Body of pancreas (tissue), 4 donors: ENCODE measurements at regions not wholly inside any gene's neighbourhood (a gene's known extent, or its start where the extent isn't known, plus 50 kb on each side); places are given as distances from the start of the nearest gene placed in this dataset.

Experiments
- POLR2A ChIP-seq, 3 donors: fragments of 450-650 bp; IDR thresholded peaks; one replicate each; pipeline ENCODE4 v1.6.1; 2016; ENCODE audit warnings: antibody characterized with exemption in 3 of 3, mild to moderate bottlenecking in 2 of 3
- TF ChIP-seq, protein P1 (sequence below), 7 experiments: fragments of 450-650 bp in 4 of 7; fragments of 200-600 bp in 3 of 7; sonication (generic) in 3 of 7; IDR thresholded peaks; one replicate each; pipeline ENCODE4 v1.5.1; 2016 to 2019; ENCODE audit warnings: antibody characterized with exemption in 7 of 7

DNA sequence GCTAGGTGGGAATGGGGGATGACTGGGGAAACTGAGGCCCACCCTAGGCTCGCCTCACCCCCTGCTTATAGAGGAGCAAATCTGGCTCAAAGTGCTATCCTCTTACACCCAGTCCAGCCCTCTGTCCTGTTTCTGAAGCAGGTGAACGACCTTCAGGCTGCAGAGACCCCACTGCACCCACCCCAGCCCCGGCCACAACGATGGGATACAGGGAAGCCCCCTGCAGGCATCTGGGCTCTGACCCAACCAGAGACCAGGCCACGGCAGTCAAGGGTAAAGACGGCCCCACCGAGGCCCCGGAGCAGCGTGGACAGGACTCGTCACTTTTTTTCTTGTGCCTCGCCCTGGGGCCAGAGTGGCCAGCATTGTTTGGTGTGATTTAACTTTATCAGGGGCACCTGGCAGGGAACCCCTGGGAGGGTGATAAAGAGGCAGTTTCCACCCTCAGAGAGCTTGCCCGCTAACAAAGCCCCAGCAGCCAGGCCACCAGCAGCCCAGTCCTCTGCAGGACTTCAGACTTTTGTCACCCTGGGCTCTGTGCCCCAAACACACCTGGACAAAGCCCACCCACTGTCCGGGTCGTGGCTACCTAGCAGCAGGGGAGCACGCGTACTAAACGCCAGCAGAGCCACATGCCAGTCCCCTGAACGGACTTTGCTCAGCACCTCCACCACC, 612.6 kb downstream of the TBC1D22A start:
- TF ChIP-seq, protein P1, sequence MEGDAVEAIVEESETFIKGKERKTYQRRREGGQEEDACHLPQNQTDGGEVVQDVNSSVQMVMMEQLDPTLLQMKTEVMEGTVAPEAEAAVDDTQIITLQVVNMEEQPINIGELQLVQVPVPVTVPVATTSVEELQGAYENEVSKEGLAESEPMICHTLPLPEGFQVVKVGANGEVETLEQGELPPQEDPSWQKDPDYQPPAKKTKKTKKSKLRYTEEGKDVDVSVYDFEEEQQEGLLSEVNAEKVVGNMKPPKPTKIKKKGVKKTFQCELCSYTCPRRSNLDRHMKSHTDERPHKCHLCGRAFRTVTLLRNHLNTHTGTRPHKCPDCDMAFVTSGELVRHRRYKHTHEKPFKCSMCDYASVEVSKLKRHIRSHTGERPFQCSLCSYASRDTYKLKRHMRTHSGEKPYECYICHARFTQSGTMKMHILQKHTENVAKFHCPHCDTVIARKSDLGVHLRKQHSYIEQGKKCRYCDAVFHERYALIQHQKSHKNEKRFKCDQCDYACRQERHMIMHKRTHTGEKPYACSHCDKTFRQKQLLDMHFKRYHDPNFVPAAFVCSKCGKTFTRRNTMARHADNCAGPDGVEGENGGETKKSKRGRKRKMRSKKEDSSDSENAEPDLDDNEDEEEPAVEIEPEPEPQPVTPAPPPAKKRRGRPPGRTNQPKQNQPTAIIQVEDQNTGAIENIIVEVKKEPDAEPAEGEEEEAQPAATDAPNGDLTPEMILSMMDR (IDR thresholded peaks at IDR 0.05), result no peak
- TF ChIP-seq POLR2A (IDR thresholded peaks at IDR 0.05), result no peak
